Keratinocyte (primary cell): ENCODE measurements at regions not wholly inside any gene's neighbourhood (a gene's known extent, or its start where the extent isn't known, plus 50 kb on each side); places are given as distances from the start of the nearest gene placed in this dataset.

Experiments used
- DNase-seq: peaks from one replicate; pipeline ENCODE4 v3.0.0-alpha.2; 2011; ENCODE audit warnings: low read depth, missing footprints, low spot score
- FAIRE-seq: peaks from 2 replicates; lab custom pipeline; 2011; peaks lifted over from hg19 to GRCh38; lab: Jason Lieb, UNC
- H2AFZ ChIP-seq: 2 replicates; pipeline ENCODE4 v1.6.0; 2012; ENCODE audit warnings: low read length, control low read depth, inconsistent platforms; ENCODE audit not compliant: control insufficient read depth
- H3K27ac ChIP-seq: 2 replicates; pipeline ENCODE4 v1.5.1; 2011; ENCODE audit warnings: low read length; ENCODE audit not compliant: control insufficient read depth, insufficient read depth
- H3K27me3 ChIP-seq: 3 replicates; pipeline ENCODE4 v1.6.0; 2011; ENCODE audit warnings: low read length; ENCODE audit not compliant: control insufficient read depth, insufficient read depth; ENCODE audit errors: extremely low read depth
- H3K36me3 ChIP-seq, 2 experiments: 2 replicates in 1 of 2; 3 replicates in 1 of 2; pipeline ENCODE4 v1.5.1; 2011; ENCODE audit warnings: low read length in 2 of 2, mild to moderate bottlenecking in 1 of 2; ENCODE audit not compliant: control insufficient read depth in 2 of 2, insufficient read depth in 2 of 2; ENCODE audit errors: extremely low read depth in 1 of 2
- H3K4me1 ChIP-seq: 3 replicates; pipeline ENCODE4 v1.5.1; 2011; ENCODE audit warnings: low read length; ENCODE audit not compliant: control insufficient read depth, insufficient read depth; ENCODE audit errors: extremely low read depth
- H3K4me2 ChIP-seq: 3 replicates; pipeline ENCODE4 v1.6.0; 2011; ENCODE audit warnings: low read depth, low read length; ENCODE audit not compliant: control insufficient read depth, insufficient read depth; ENCODE audit errors: extremely low read depth
- H3K4me3 ChIP-seq, 3 experiments: fragments of 200-600 bp in 1 of 3; sonication (generic) in 1 of 3; 2 replicates in 2 of 3; 3 replicates in 1 of 3; pipeline ENCODE4 v1.5.1; 2011 to 2016; ENCODE audit warnings: low read length in 3 of 3, mild to moderate bottlenecking in 3 of 3, control low read depth in 2 of 3, inconsistent platforms in 1 of 3, low read depth in 1 of 3, mixed read lengths in 1 of 3, mixed run types in 1 of 3, moderate library complexity in 1 of 3; ENCODE audit not compliant: control insufficient read depth in 2 of 3, insufficient read depth in 2 of 3; ENCODE audit errors: extremely low read depth in 1 of 3
- H3K79me2 ChIP-seq: 2 replicates; pipeline ENCODE4 v1.6.0; 2012; ENCODE audit warnings: low read length; ENCODE audit not compliant: control insufficient read depth, insufficient read depth
- H3K9ac ChIP-seq: 3 replicates; pipeline ENCODE4 v1.6.0; 2011; ENCODE audit warnings: low read length; ENCODE audit not compliant: control insufficient read depth, insufficient read depth; ENCODE audit errors: extremely low read depth
- H3K9me1 ChIP-seq: 3 replicates; pipeline ENCODE4 v1.6.0; 2011; ENCODE audit warnings: low read length; ENCODE audit not compliant: control insufficient read depth, insufficient read depth; ENCODE audit errors: extremely low read depth
- H3K9me3 ChIP-seq: 2 replicates; pipeline ENCODE4 v1.5.1; 2012; ENCODE audit warnings: low read depth, low read length; ENCODE audit not compliant: control insufficient read depth
- H4K20me1 ChIP-seq: 3 replicates; pipeline ENCODE4 v1.6.0; 2011; ENCODE audit warnings: low read length; ENCODE audit not compliant: control insufficient read depth, insufficient read depth; ENCODE audit errors: extremely low read depth
- EZH2 ChIP-seq: IDR thresholded peaks from one replicate; pipeline ENCODE4 v1.6.1; 2012; ENCODE audit warnings: inconsistent platforms, mild to moderate bottlenecking, low read length, moderate library complexity
- dilution Hi-C: fragments of 300-500 bp; cut with MboI; formaldehyde crosslinking; loops from one replicate; pipeline ENCODE4 v1.7.0; 2020; ENCODE audit warnings: low sequenced_read_pairs; ENCODE audit not compliant: extremely low pct_ligation_motif_present
- TF ChIP-seq, protein P1 (sequence below), 3 experiments: IDR thresholded peaks in 1 of 3; conservative IDR thresholded peaks in 1 of 3; optimal IDR thresholded peaks in 1 of 3; 2 replicates in 2 of 3; 3 replicates in 1 of 3; pipeline versions ENCODE3 to v1.5.1; 2011; ENCODE audit warnings: low read length in 3 of 3, mild to moderate bottlenecking in 3 of 3, moderate library complexity in 2 of 3, control low read depth in 1 of 3, inconsistent platforms in 1 of 3; ENCODE audit not compliant: insufficient read depth in 2 of 3; ENCODE audit errors: extremely low read depth in 1 of 3

DNA sequence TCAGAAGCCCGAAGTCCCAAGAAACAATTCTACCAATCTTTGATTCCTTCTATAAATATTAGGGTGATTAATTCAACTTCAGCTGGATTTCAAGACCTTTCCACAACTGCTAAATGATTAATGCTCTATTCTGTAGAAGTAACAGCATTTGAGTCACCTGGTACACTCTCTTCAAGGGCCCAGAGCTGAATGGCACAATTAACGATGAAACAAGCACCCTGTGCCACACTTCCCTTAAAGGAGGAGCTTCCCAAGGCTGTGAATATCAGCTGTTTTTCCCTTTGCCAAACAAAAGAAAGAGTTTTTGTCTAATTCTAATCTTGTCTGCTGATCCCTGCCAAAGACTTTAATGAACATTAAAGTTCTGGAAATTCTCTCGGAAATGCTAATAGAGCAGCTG lies 56.0 kb downstream of the BOD1L2 start:
- DNase-seq (no peak), FAIRE-seq (no peak)
- Histone ChIP-seq H3K9me3 (no peaks in the 10 kb centered on the region), H3K9ac (no peak overlapping the region), H3K4me2 (no peak overlapping the region), H4K20me1 (no peaks in the 10 kb centered on the region), H3K4me1 (no peaks in the 10 kb centered on the region), H3K4me3 (no peak overlapping the region), H3K27me3 (no peaks in the 10 kb centered on the region), H3K79me2 (no peaks in the 10 kb centered on the region), H3K9me1 (no peaks in the 10 kb centered on the region), H3K27ac (no peak overlapping the region), H2AFZ (no peak overlapping the region), H3K36me3 (no peaks in the 10 kb centered on the region)
- TF ChIP-seq EZH2, result no peak
- dilution Hi-C loops, result no loop called here

DNA sequence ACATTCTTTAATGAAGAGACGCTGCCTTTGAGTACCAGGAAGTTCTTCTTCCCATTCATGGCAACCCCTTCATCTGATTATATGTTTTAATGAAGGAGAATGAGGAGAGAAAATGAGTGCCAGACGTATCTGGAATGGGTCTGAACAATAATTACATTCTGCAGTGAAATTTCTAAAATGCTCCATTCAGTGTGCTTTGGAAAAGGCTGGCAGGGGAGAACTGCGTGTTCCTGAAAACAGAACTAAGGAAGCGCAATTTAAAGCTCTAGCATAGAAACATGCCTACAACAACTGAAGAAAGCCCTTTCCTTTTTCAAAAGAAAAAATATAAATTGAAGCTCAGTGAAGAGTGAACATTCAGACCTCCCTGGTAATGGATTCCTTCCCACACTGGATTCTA lies 58.8 kb downstream of the BOD1L2 start:
- H3K4me3 ChIP-seq, result no peak overlapping the region
- no peaks in the 10 kb centered on the region for H3K9me1 ChIP-seq
- H2AFZ ChIP-seq, result no peak overlapping the region
- no peaks in the 10 kb centered on the region for H3K27me3 ChIP-seq
- no peak overlapping the region for H3K9ac ChIP-seq
- no peaks in the 10 kb centered on the region for H3K79me2 ChIP-seq
- DNase-seq, result no peak
- no peak for FAIRE-seq
- dilution Hi-C loops, result no loop called here
- peaks cover 9% of the 10 kb centered on the region for H3K4me1 ChIP-seq
- no peaks in the 10 kb centered on the region for H4K20me1 ChIP-seq
- H3K36me3 ChIP-seq, result no peaks in the 10 kb centered on the region
- TF ChIP-seq, protein P1, sequence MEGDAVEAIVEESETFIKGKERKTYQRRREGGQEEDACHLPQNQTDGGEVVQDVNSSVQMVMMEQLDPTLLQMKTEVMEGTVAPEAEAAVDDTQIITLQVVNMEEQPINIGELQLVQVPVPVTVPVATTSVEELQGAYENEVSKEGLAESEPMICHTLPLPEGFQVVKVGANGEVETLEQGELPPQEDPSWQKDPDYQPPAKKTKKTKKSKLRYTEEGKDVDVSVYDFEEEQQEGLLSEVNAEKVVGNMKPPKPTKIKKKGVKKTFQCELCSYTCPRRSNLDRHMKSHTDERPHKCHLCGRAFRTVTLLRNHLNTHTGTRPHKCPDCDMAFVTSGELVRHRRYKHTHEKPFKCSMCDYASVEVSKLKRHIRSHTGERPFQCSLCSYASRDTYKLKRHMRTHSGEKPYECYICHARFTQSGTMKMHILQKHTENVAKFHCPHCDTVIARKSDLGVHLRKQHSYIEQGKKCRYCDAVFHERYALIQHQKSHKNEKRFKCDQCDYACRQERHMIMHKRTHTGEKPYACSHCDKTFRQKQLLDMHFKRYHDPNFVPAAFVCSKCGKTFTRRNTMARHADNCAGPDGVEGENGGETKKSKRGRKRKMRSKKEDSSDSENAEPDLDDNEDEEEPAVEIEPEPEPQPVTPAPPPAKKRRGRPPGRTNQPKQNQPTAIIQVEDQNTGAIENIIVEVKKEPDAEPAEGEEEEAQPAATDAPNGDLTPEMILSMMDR (optimal IDR thresholded peaks at IDR 0.05 in 1 of 3, IDR thresholded peaks at IDR 0.05 in 1 of 3, conservative IDR thresholded peaks at IDR 0.05 in 1 of 3; ENCODE audit: extremely low read depth in 1 of 3, insufficient read depth in 2 of 3, low read length in 3 of 3), result no peak
- TF ChIP-seq EZH2, result no peak
- no peak overlapping the region for H3K4me2 ChIP-seq
- H3K9me3 ChIP-seq, result no peaks in the 10 kb centered on the region
- no peak overlapping the region for H3K27ac ChIP-seq
